Vagina (tissue), 2 donors: ENCODE measurements at regions not wholly inside any gene's neighbourhood (a gene's known extent, or its start where the extent isn't known, plus 50 kb on each side); places are given as distances from the start of the nearest gene placed in this dataset.

ENCODE experiments used
- DNase-seq, 2 donors: peaks; one replicate each; pipeline ENCODE4 v3.0.0-alpha.2; 2017; ENCODE audit errors: extremely low spot score in 2 of 2
- H3K27ac ChIP-seq: fragments of 200-600 bp; sonication (generic); one replicate; pipeline ENCODE4 v1.5.1; 2019
- H3K27me3 ChIP-seq: fragments of 200-600 bp; sonication (generic); one replicate; pipeline ENCODE4 v1.5.1; 2019
- H3K36me3 ChIP-seq, 2 donors: fragments of 200-600 bp; sonication (generic); one replicate each; pipeline ENCODE4 v1.5.1; 2017 to 2019
- H3K4me1 ChIP-seq: fragments of 200-600 bp; sonication (generic); one replicate; pipeline ENCODE4 v1.5.1; 2019
- H3K4me3 ChIP-seq, 2 donors: fragments of 200-600 bp; sonication (generic); 1 replicate in 1 of 2; 2 replicates in 1 of 2; pipeline ENCODE4 v1.5.1; 2016 to 2019
- H3K9me3 ChIP-seq: fragments of 200-600 bp; sonication (generic); one replicate; pipeline ENCODE4 v1.5.1; 2019
- CTCF ChIP-seq, 3 experiments: fragments of 450-650 bp in 2 of 3; fragments of 200-600 bp in 1 of 3; sonication (generic) in 1 of 3; IDR thresholded peaks; one replicate each; pipeline ENCODE4 v1.5.1; 2017 to 2019; ENCODE audit warnings: antibody characterized with exemption in 3 of 3, mild to moderate bottlenecking in 2 of 3, moderate library complexity in 2 of 3
- POLR2A ChIP-seq, 2 donors: fragments of 450-650 bp; IDR thresholded peaks; one replicate each; pipeline ENCODE4 v1.6.1; 2017; ENCODE audit warnings: antibody characterized with exemption in 2 of 2, mild to moderate bottlenecking in 2 of 2, moderate library complexity in 2 of 2
- POLR2AphosphoS5 ChIP-seq, 2 donors: sonication (generic); formaldehyde crosslinking; IDR thresholded peaks; one replicate each; pipeline ENCODE4 v1.9.0; 2017; ENCODE audit warnings: antibody characterized with exemption in 2 of 2, mild to moderate bottlenecking in 2 of 2, low read depth in 1 of 2; ENCODE audit not compliant: insufficient read depth in 1 of 2
- intact Hi-C: fragments of 100-400 bp; cut with DNase I; formaldehyde crosslinking; loops from one replicate; pipeline ENCODE4 v1.15.1; 2023

- no peak for TF ChIP-seq POLR2A (IDR thresholded peaks at IDR 0.05)
- TF ChIP-seq POLR2AphosphoS5 (IDR thresholded peaks at IDR 0.05; ENCODE audit: insufficient read depth in 1 of 2, low read depth in 1 of 2) = no peak
- TF ChIP-seq CTCF (IDR thresholded peaks at IDR 0.05) = no peak
- H3K27ac ChIP-seq = no peak overlapping the region
- no peak for DNase-seq
- H3K36me3 ChIP-seq = no peaks in the 10 kb centered on the region
- H3K4me3 ChIP-seq = no peak overlapping the region
- no peaks in the 10 kb centered on the region for H3K4me1 ChIP-seq
- no peaks in the 10 kb centered on the region for H3K27me3 ChIP-seq
- intact Hi-C loops = no loop called here
- H3K9me3 ChIP-seq = no peaks in the 10 kb centered on the region
Observed at GRCh38 chr9:28583832-28584231, 1010.6 kb upstream of the C9orf72 start.

GRCh38 chr9:28584542-28584941, 1011.3 kb upstream of the C9orf72 start:
- H3K27ac ChIP-seq = no peak overlapping the region
- H3K4me3 ChIP-seq = no peak overlapping the region
- DNase-seq = no peak
- TF ChIP-seq POLR2A (IDR thresholded peaks at IDR 0.05) (no peak), POLR2AphosphoS5 (IDR thresholded peaks at IDR 0.05; ENCODE audit: insufficient read depth in 1 of 2, low read depth in 1 of 2) (no peak), CTCF (IDR thresholded peaks at IDR 0.05) (no peak)
- intact Hi-C loops = no loop called here
- H3K9me3 ChIP-seq = no peaks in the 10 kb centered on the region
- H3K27me3 ChIP-seq = no peaks in the 10 kb centered on the region
- H3K4me1 ChIP-seq = no peaks in the 10 kb centered on the region
- H3K36me3 ChIP-seq = no peaks in the 10 kb centered on the region

GRCh38 chr9:28587052-28587451, 1013.8 kb upstream of the C9orf72 start:
- no peaks in the 10 kb centered on the region for H3K27me3 ChIP-seq
- intact Hi-C loops = no loop called here
- H3K4me3 ChIP-seq = no peak overlapping the region
- H3K9me3 ChIP-seq = no peaks in the 10 kb centered on the region
- no peaks in the 10 kb centered on the region for H3K4me1 ChIP-seq
- no peaks in the 10 kb centered on the region for H3K36me3 ChIP-seq
- no peak for TF ChIP-seq CTCF (IDR thresholded peaks at IDR 0.05)
- TF ChIP-seq POLR2A (IDR thresholded peaks at IDR 0.05) = no peak
- no peak for TF ChIP-seq POLR2AphosphoS5 (IDR thresholded peaks at IDR 0.05; ENCODE audit: insufficient read depth in 1 of 2, low read depth in 1 of 2)
- H3K27ac ChIP-seq = no peak overlapping the region
- DNase-seq = no peak

- intact Hi-C loops = no loop called here
- Histone ChIP-seq H3K27me3 (no peaks in the 10 kb centered on the region), H3K4me3 (no peak overlapping the region), H3K36me3 (no peaks in the 10 kb centered on the region), H3K9me3 (no peaks in the 10 kb centered on the region), H3K27ac (no peak overlapping the region), H3K4me1 (no peaks in the 10 kb centered on the region)
- no peak for DNase-seq
- no peak for TF ChIP-seq POLR2AphosphoS5 (IDR thresholded peaks at IDR 0.05; ENCODE audit: insufficient read depth in 1 of 2, low read depth in 1 of 2)
- no peak for TF ChIP-seq CTCF (IDR thresholded peaks at IDR 0.05)
- TF ChIP-seq POLR2A (IDR thresholded peaks at IDR 0.05) = no peak
Observed at GRCh38 chr9:28598408-28598807, 1025.1 kb upstream of the C9orf72 start.

- intact Hi-C loops = no loop called here
- DNase-seq = no peak
- Histone ChIP-seq H3K9me3 (no peaks in the 10 kb centered on the region), H3K4me1 (no peaks in the 10 kb centered on the region), H3K27me3 (no peaks in the 10 kb centered on the region), H3K36me3 (no peaks in the 10 kb centered on the region), H3K4me3 (no peak overlapping the region), H3K27ac (no peak overlapping the region)
- TF ChIP-seq CTCF (IDR thresholded peaks at IDR 0.05) = no peak
- TF ChIP-seq POLR2AphosphoS5 (IDR thresholded peaks at IDR 0.05; ENCODE audit: insufficient read depth in 1 of 2, low read depth in 1 of 2) = no peak
- no peak for TF ChIP-seq POLR2A (IDR thresholded peaks at IDR 0.05)
Observed at GRCh38 chr9:28600226-28600625, 1026.9 kb upstream of the C9orf72 start.
